WTC11 (cell line): ENCODE measurements at regions not wholly inside any gene's neighbourhood (a gene's known extent, or its start where the extent isn't known, plus 50 kb on each side); places are given as distances from the start of the nearest gene placed in this dataset.
"Not testable (repeated sequence)": the region's sequence is repeated elsewhere in the genome, so short reads cannot be mapped to it uniquely, and the experiment has no call there.

Experiments
- ATAC-seq: fragments of 200-7000 bp; cut with Tn5 transposase; 2 replicates; pipeline ENCODE4 v1.10.0; 2021; ENCODE audit warnings: mild to moderate bottlenecking, moderate library complexity
- CTCF ChIA-PET: fragments of 300-600 bp; sonication (Branson Sonifier 250); formaldehyde crosslinking; loops from one replicate; lab custom pipeline; 2021; ENCODE audit warnings: antibody characterized with exemption; lab: Charles Lee
- POLR2A ChIA-PET: fragments of 350-600 bp; sonication (Branson Sonifier 250); formaldehyde crosslinking; loops from one replicate; lab custom pipeline; 2021; ENCODE audit warnings: antibody characterized with exemption; lab: Charles Lee
- DNase-seq: peaks from one replicate; pipeline ENCODE4 v3.0.0; 2021; ENCODE audit warnings: low spot score
- H3K27ac Mint-ChIP-seq: 2 replicates; pipeline ENCODE4 v1.8.0; 2021; ENCODE audit warnings: mixed read lengths
- H3K27me3 Mint-ChIP-seq: 2 replicates; pipeline ENCODE4 v1.8.0; 2021; ENCODE audit warnings: low read depth, mild to moderate bottlenecking, moderate library complexity, mixed read lengths
- H3K36me3 Mint-ChIP-seq: 2 replicates; pipeline ENCODE4 v1.8.0; 2021; ENCODE audit warnings: mixed read lengths
- H3K4me1 Mint-ChIP-seq: 2 replicates; pipeline ENCODE4 v1.8.0; 2022; ENCODE audit warnings: mixed read lengths
- H3K4me3 Mint-ChIP-seq: 2 replicates; pipeline ENCODE4 v1.8.0; 2021; ENCODE audit warnings: mild to moderate bottlenecking, moderate library complexity, mixed read lengths
- H3K9me3 Mint-ChIP-seq: 2 replicates; pipeline ENCODE4 v1.8.0; 2021; ENCODE audit warnings: mixed read lengths
- ESRRA ChIP-seq: sonication (generic); formaldehyde crosslinking; IDR thresholded peaks from 2 replicates; pipeline ENCODE4 v1.8.1; 2022; ENCODE audit warnings: mild to moderate bottlenecking, missing genetic modification reagents, borderline replicate concordance
- FOXK1 ChIP-seq: sonication (generic); formaldehyde crosslinking; IDR thresholded peaks from 2 replicates; pipeline ENCODE4 v1.8.0; 2022; ENCODE audit warnings: mild to moderate bottlenecking, moderate library complexity, missing genetic modification reagents
- FOXP1 ChIP-seq: sonication (generic); formaldehyde crosslinking; IDR thresholded peaks from 2 replicates; pipeline ENCODE4 v1.8.0; 2022; ENCODE audit warnings: missing genetic modification reagents, mild to moderate bottlenecking, moderate library complexity, borderline replicate concordance
- HMGA2 ChIP-seq: fragments of 250-450 bp; sonication (Bioruptor Pico); IDR thresholded peaks from 2 replicates; pipeline ENCODE4 v1.4.0; 2021; ENCODE audit warnings: mild to moderate bottlenecking, moderate library complexity
- KAT7 ChIP-seq: sonication (generic); formaldehyde crosslinking; IDR thresholded peaks from 2 replicates; pipeline ENCODE4 v1.8.1; 2023; ENCODE audit warnings: missing genetic modification reagents, mild to moderate bottlenecking, borderline replicate concordance
- MAX ChIP-seq: sonication (generic); formaldehyde crosslinking; IDR thresholded peaks from 2 replicates; pipeline ENCODE4 v1.8.0; 2022; ENCODE audit warnings: mild to moderate bottlenecking, missing genetic modification reagents
- MXD4 ChIP-seq: fragments of 250-450 bp; sonication (Bioruptor Pico); IDR thresholded peaks from 2 replicates; pipeline ENCODE4 v1.8.0; 2021; ENCODE audit warnings: mild to moderate bottlenecking, moderate library complexity, borderline replicate concordance
- RORB ChIP-seq: fragments of 250-450 bp; sonication (Bioruptor Pico); IDR thresholded peaks from 2 replicates; pipeline ENCODE4 v1.9.0; 2021; ENCODE audit warnings: mild to moderate bottlenecking
- TP53 ChIP-seq: sonication (generic); formaldehyde crosslinking; IDR thresholded peaks from 2 replicates; pipeline ENCODE4 v1.8.1; 2023; ENCODE audit warnings: mild to moderate bottlenecking, missing genetic modification reagents
- ZNF138 ChIP-seq: sonication (generic); formaldehyde crosslinking; conservative IDR thresholded peaks from 2 replicates; pipeline ENCODE4 v1.8.1; 2022; ENCODE audit warnings: mild to moderate bottlenecking, moderate library complexity, missing genetic modification reagents
- ZNF263 ChIP-seq: sonication (generic); formaldehyde crosslinking; IDR thresholded peaks from 2 replicates; pipeline ENCODE4 v1.8.1; 2022; ENCODE audit warnings: low read depth, mild to moderate bottlenecking, moderate library complexity, missing genetic modification reagents
- ZNF317 ChIP-seq: sonication (generic); formaldehyde crosslinking; IDR thresholded peaks from 2 replicates; pipeline ENCODE4 v1.8.1; 2023; ENCODE audit warnings: low read depth, mild to moderate bottlenecking, moderate library complexity, missing genetic modification reagents, borderline replicate concordance
- ZNF396 ChIP-seq: fragments of 250-450 bp; sonication (Bioruptor Pico); IDR thresholded peaks from 2 replicates; pipeline ENCODE4 v1.8.0; 2021; ENCODE audit warnings: mild to moderate bottlenecking, moderate library complexity, borderline replicate concordance
- ZNF671 ChIP-seq: fragments of 250-450 bp; sonication (Bioruptor Pico); IDR thresholded peaks from 2 replicates; pipeline ENCODE4 v1.8.0; 2021; ENCODE audit warnings: mild to moderate bottlenecking
- TF ChIP-seq, protein P1 (sequence below): fragments of 250-450 bp; sonication (Bioruptor Pico); conservative IDR thresholded peaks from 2 replicates; pipeline ENCODE4 v1.9.0; 2021; ENCODE audit warnings: mild to moderate bottlenecking
- TF ChIP-seq, protein P2 (sequence below): fragments of 250-450 bp; sonication (Bioruptor Pico); IDR thresholded peaks from 2 replicates; pipeline ENCODE4 v1.8.0; 2021; ENCODE audit warnings: mild to moderate bottlenecking
- TF ChIP-seq, protein P3 (sequence below): sonication (generic); formaldehyde crosslinking; IDR thresholded peaks from 2 replicates; pipeline ENCODE4 v1.8.1; 2023; ENCODE audit warnings: mild to moderate bottlenecking, missing genetic modification reagents

GRCh38 chrX:108945883-108946523 is 209.6 kb upstream of the IRS4 start:
- ChIA-PET CTCF (no interaction called here), POLR2A (no interaction called here)
- no peak overlapping the region for H3K27ac Mint-ChIP-seq
- no peak overlapping the region for H3K4me3 Mint-ChIP-seq
- ATAC-seq = no peak
- no peaks in the 10 kb centered on the region for H3K4me1 Mint-ChIP-seq
- TF ChIP-seq KAT7 (CRISPR knock-in tag) (no peak), ZNF263 (CRISPR knock-in tag) (no peak), HMGA2 (CRISPR knock-in tag) (no peak), ZNF396 (CRISPR knock-in tag) (no peak), ESRRA (CRISPR knock-in tag) (no peak), ZNF138 (no peak), TP53 (CRISPR knock-in tag) (no peak), FOXK1 (CRISPR knock-in tag) (no peak), MXD4 (CRISPR knock-in tag) (no peak), RORB (no peak), ZNF317 (CRISPR knock-in tag) (no peak), MAX (no peak), ZNF671 (no peak)
- TF ChIP-seq, protein P1, sequence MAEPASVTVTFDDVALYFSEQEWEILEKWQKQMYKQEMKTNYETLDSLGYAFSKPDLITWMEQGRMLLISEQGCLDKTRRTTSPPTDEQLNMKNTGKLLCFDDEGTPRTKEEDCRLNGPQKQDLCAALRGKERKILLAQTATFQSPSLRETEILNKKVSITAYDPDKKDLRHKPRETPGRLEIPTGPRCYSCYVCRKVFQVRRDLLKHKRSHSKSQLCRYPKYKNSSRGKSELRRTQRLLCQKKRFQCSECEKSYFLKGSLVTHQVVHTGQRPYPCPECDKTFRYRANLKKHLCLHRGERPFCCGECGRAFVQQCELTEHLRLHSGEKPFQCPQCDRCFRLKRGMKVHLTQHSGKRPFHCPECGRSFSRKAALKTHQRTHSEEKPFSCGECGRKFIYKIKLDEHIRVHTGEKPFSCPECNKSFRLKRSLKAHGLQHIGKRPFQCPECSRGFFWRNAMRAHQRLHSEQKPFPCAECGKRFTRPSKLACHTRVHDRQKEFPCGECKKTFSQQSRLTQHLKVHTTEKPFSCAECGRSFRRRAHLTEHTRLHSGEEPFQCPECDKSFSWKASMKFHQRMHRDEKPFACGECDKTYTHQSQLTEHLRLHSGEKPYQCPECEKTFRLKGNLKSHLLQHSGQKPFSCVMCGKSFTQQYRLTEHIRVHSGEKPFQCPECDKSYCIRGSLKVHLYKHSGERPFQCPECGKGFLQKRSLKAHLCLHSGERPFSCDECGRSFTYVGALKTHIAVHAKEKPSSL (CRISPR knock-in tag) = no peak
- TF ChIP-seq, protein P2, sequence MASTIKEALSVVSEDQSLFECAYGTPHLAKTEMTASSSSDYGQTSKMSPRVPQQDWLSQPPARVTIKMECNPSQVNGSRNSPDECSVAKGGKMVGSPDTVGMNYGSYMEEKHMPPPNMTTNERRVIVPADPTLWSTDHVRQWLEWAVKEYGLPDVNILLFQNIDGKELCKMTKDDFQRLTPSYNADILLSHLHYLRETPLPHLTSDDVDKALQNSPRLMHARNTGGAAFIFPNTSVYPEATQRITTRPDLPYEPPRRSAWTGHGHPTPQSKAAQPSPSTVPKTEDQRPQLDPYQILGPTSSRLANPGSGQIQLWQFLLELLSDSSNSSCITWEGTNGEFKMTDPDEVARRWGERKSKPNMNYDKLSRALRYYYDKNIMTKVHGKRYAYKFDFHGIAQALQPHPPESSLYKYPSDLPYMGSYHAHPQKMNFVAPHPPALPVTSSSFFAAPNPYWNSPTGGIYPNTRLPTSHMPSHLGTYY = no peak
- TF ChIP-seq, protein P3, sequence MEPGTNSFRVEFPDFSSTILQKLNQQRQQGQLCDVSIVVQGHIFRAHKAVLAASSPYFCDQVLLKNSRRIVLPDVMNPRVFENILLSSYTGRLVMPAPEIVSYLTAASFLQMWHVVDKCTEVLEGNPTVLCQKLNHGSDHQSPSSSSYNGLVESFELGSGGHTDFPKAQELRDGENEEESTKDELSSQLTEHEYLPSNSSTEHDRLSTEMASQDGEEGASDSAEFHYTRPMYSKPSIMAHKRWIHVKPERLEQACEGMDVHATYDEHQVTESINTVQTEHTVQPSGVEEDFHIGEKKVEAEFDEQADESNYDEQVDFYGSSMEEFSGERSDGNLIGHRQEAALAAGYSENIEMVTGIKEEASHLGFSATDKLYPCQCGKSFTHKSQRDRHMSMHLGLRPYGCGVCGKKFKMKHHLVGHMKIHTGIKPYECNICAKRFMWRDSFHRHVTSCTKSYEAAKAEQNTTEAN = no peak
- DNase-seq = no peak
- H3K27me3 Mint-ChIP-seq = peaks cover 2% of the 10 kb centered on the region; the same call in 1 of the 2 replicates
- no peaks in the 10 kb centered on the region for H3K36me3 Mint-ChIP-seq
- H3K9me3 Mint-ChIP-seq = peaks cover 10% of the 10 kb centered on the region

GRCh38 chrX:108914791-108915190 is 178.4 kb upstream of the IRS4 start:
- DNase-seq (no peak), ATAC-seq (no peak)
- Mint-ChIP-seq H3K9me3 (peaks cover 7% of the 10 kb centered on the region), H3K4me1 (no peaks in the 10 kb centered on the region), H3K27me3 (0 out of 2 replicates have a peak, but pooled peaks cover 2% of the 10 kb centered on the region), H3K4me3 (no peak overlapping the region), H3K27ac (no peak overlapping the region), H3K36me3 (peaks cover 5% of the 10 kb centered on the region; the same call in 1 of the 2 replicates)
- TF ChIP-seq FOXP1 (CRISPR knock-in tag) (no peak), ZNF396 (CRISPR knock-in tag) (no peak)
- POLR2A ChIA-PET = no interaction called here
- CTCF ChIA-PET = no interaction called here

DNA sequence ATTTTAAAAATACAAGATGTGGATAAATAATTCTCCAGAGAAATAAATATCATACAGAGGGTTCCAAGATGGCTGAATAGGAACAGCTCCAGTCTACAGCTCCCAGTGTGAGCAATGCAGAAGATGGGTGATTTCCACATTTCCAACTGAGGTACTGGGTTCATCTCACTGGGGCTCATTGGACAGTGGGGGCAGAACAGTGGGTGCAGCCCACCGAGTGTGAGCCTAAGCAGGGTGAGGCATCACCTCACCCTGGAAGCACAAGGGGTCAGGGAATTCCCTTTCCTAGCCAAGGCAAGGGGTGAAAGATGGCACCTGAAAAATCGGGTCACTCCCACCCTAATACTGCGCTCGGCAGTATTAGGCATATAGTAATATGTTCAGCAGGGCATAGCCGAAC is 167.5 kb upstream of the IRS4 start:
- H3K4me3 Mint-ChIP-seq, H3K36me3 Mint-ChIP-seq, H3K27ac Mint-ChIP-seq, POLR2A ChIA-PET, ATAC-seq, H3K9me3 Mint-ChIP-seq, H3K4me1 Mint-ChIP-seq, CTCF ChIA-PET, H3K27me3 Mint-ChIP-seq, DNase-seq: not testable (repeated sequence)
